HEK293T (cell line): ENCODE measurements at regions not wholly inside any gene's neighbourhood (a gene's known extent, or its start where the extent isn't known, plus 50 kb on each side); places are given as distances from the start of the nearest gene placed in this dataset.
A peak's percentile ranks its signal among the peaks of the same experiment; 100 is the strongest.
"Not testable (repeated sequence)": the region's sequence is repeated elsewhere in the genome, so short reads cannot be mapped to it uniquely, and the experiment has no call there.

ENCODE experiments used
- CTCF ChIA-PET: fragments of 350-600 bp; formaldehyde crosslinking; extraction: SDS; loops from one replicate; lab custom pipeline; 2021; ENCODE audit warnings: antibody characterized with exemption, inconsistent platforms; lab: Yijun Ruan, JAX
- POLR2A ChIA-PET: fragments of 350-600 bp; formaldehyde crosslinking; extraction: SDS; loops from one replicate; lab custom pipeline; 2020; ENCODE audit warnings: antibody characterized with exemption, inconsistent platforms; lab: Yijun Ruan, JAX
- DNase-seq: peaks from one replicate; pipeline ENCODE4 v3.0.0; 2012; ENCODE audit warnings: mixed read lengths; ENCODE audit errors: extremely low spot score
- ARNT ChIP-seq: fragments of 450-650 bp; IDR thresholded peaks from 2 replicates; pipeline ENCODE4 v1.6.1; 2017; ENCODE audit warnings: mild to moderate bottlenecking
- BHLHE40 ChIP-seq: fragments of 450-650 bp; IDR thresholded peaks from 2 replicates; pipeline ENCODE4 v1.6.1; 2016; ENCODE audit warnings: mild to moderate bottlenecking, moderate library complexity, borderline replicate concordance
- CTBP1 ChIP-seq: fragments of 450-650 bp; IDR thresholded peaks from 2 replicates; pipeline ENCODE4 v1.6.1; 2016; ENCODE audit warnings: borderline replicate concordance
- ELF4 ChIP-seq: fragments of 450-650 bp; IDR thresholded peaks from 2 replicates; pipeline ENCODE4 v1.6.1; 2017; ENCODE audit warnings: antibody characterized with exemption
- FOXA1 ChIP-seq: fragments of 450-650 bp; IDR thresholded peaks from 2 replicates; pipeline ENCODE4 v1.6.1; 2016; ENCODE audit warnings: mild to moderate bottlenecking
- FOXK2 ChIP-seq: fragments of 450-650 bp; IDR thresholded peaks from 2 replicates; pipeline ENCODE4 v1.6.1; 2016; ENCODE audit warnings: mild to moderate bottlenecking
- FOXM1 ChIP-seq: fragments of 450-650 bp; IDR thresholded peaks from 2 replicates; pipeline ENCODE4 v1.6.1; 2017; ENCODE audit warnings: mild to moderate bottlenecking, borderline replicate concordance
- HDGF ChIP-seq: fragments of 450-650 bp; IDR thresholded peaks from 2 replicates; pipeline ENCODE4 v1.6.1; 2017; ENCODE audit warnings: antibody characterized with exemption, borderline replicate concordance
- L3MBTL2 ChIP-seq: fragments of 450-650 bp; conservative IDR thresholded peaks from 2 replicates; pipeline ENCODE4 v1.6.1; 2016; ENCODE audit warnings: mild to moderate bottlenecking
- LEF1 ChIP-seq: fragments of 450-650 bp; IDR thresholded peaks from 2 replicates; pipeline ENCODE4 v1.6.1; 2017; ENCODE audit warnings: mild to moderate bottlenecking, borderline replicate concordance
- NFRKB ChIP-seq: fragments of 450-650 bp; IDR thresholded peaks from 2 replicates; pipeline ENCODE4 v1.6.1; 2016; ENCODE audit warnings: mild to moderate bottlenecking, moderate library complexity
- SP1 ChIP-seq: fragments of 450-650 bp; IDR thresholded peaks from 2 replicates; pipeline ENCODE4 v1.6.1; 2017
- SUZ12 ChIP-seq: fragments of 450-650 bp; IDR thresholded peaks from 2 replicates; pipeline ENCODE4 v1.6.1; 2016; ENCODE audit warnings: mild to moderate bottlenecking
- TARDBP ChIP-seq: fragments of 450-650 bp; IDR thresholded peaks from 2 replicates; pipeline ENCODE4 v1.6.1; 2016
- ZNF384 ChIP-seq: fragments of 450-650 bp; IDR thresholded peaks from 2 replicates; pipeline ENCODE4 v1.6.1; 2016
- TF ChIP-seq, protein P1 (sequence below): fragments of 450-650 bp; IDR thresholded peaks from 2 replicates; pipeline ENCODE4 v1.6.1; 2016

DNA sequence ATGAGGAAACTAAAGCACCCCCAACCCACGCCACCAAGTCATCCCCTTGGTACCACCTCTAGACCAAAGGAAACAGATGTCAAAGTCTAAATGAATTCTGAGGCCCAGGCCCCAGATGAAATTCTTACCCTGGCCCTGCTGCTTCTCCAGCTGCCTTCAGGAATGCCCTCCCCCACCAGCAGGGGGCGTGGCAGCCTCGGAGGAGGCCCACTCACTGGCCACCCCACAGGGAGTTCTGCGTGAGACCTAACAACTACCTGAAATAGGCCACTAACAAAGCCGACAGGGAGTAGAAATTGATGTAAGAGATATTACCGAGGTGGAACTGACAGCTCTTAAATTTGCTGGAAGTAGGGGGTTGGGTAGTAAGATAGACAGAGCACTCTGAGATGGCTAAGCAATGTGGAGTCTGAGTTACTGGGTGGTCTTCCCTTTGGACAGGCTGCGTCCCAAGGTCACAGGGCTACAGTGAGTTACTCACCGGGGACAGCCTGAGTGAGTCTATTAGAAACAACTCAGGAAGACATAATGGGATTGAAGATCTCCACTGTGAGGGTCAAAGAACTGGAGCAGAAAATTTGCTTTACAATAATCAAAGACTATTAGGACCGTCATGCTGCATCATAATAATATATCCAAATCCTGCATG lies 240.7 kb downstream of the SHOX2 start:
- no peak for TF ChIP-seq BHLHE40
- TF ChIP-seq, protein P1, sequence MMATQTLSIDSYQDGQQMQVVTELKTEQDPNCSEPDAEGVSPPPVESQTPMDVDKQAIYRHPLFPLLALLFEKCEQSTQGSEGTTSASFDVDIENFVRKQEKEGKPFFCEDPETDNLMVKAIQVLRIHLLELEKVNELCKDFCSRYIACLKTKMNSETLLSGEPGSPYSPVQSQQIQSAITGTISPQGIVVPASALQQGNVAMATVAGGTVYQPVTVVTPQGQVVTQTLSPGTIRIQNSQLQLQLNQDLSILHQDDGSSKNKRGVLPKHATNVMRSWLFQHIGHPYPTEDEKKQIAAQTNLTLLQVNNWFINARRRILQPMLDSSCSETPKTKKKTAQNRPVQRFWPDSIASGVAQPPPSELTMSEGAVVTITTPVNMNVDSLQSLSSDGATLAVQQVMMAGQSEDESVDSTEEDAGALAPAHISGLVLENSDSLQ, result no peak
- no peak for TF ChIP-seq FOXM1
- no peak for TF ChIP-seq NFRKB
- no peak for TF ChIP-seq ELF4
- TF ChIP-seq FOXK2, result no peak
- TF ChIP-seq TARDBP, result no peak
- no peak for TF ChIP-seq LEF1
- TF ChIP-seq CTBP1, result no peak
- ChIA-PET POLR2A (no interaction called here), CTCF (interaction anchor here (0.9 kb wide), 1 partner anchor 569 kb away, joined by 4 read pairs; no protein-coding TSS in a partner anchor)
- DNase-seq, result peak; percentile 78

DNA sequence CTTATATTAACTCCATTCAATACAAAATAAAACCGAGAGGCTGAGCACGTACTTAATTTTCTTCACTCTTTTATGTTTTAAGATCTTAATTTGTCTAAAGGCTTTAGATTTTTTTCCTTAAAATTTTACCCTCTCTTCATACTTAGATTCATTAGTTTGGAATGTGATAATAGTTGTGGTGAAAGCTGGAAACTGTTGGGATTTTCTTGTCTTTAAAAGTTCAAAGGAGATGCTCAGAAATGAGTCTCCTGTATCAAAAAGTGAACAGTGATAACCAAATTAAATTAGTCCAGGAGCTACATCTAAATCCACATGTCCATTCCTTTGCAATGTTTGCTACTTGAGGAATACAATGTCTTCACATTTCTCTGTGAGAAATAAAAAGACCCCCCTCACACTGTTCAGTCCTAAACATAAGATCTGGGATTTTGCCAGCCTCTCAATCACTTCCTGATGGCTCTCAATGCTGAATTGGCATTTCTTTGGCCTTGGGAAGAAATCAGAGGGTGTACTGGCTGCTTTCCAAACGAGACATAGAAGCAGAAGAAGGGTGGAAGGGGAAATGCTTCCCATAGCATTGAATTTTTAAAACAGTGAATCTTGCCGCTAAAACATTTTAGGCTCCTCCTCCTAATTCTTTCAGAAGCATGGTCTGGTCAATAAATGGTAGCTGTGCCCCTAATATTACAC lies 245.0 kb downstream of the SHOX2 start:
- no peak for TF ChIP-seq ZNF384
- TF ChIP-seq TARDBP, result no peak
- TF ChIP-seq CTBP1, result no peak
- TF ChIP-seq HDGF, result no peak
- TF ChIP-seq BHLHE40, result no peak
- TF ChIP-seq SUZ12, result no peak
- TF ChIP-seq FOXM1, result no peak
- TF ChIP-seq, protein P1, result no peak
- no peak for TF ChIP-seq ARNT
- no peak for TF ChIP-seq FOXK2
- TF ChIP-seq SP1, result no peak
- no peak for TF ChIP-seq NFRKB
- no peak for TF ChIP-seq FOXA1
- ChIA-PET CTCF (interaction anchor here (0.5 kb wide), 1 partner anchor 243 kb away, joined by 3 read pairs; no protein-coding TSS in a partner anchor), POLR2A (no interaction called here)
- DNase-seq, result no peak

DNA sequence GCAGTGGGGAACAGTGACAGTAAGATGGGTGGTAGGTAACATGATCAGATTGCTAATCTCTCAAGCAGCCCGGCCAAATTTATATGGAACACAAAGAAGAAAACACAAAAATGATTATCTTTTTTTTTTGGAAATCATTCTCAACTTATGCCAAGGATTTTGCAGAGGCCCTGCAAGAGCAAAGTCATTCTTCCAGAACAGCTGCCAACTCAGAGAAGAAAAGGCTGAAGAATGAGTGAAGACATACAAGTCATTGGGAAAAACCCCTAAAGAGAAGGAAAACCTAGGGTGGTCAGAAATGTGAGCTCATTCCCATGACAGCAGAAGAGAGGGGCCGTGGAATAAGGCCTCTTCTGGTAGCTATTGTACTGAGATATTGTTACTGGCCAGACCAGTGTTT lies 246.7 kb downstream of the SHOX2 start:
- DNase-seq, result no peak
- ChIA-PET POLR2A (no interaction called here), CTCF (no interaction called here)
- TF ChIP-seq LEF1 (no peak), L3MBTL2 (no peak), CTBP1 (no peak), NFRKB (no peak)

DNA sequence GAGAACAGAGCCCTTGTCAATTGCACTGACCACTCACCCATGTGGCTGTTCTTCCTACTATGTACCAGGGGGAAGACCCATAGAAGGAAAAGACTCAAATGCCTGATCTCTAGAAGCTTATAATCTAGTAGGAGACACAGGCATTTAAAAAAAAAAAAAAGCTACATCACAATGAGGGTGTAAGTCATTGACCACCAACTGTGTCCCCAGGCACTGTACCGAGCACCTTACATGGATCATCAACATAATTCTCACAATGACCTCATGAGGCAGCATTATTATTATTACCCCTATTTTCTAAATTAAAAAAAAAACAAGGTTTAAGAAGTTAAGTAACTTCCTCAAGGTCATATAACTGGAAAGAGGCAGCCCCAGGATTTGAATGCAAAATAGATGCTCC lies 247.4 kb downstream of the SHOX2 start:
- CTCF ChIA-PET, result no interaction called here
- POLR2A ChIA-PET, result no interaction called here
- TF ChIP-seq SUZ12 (no peak), ZNF384 (no peak), FOXK2 (no peak), TARDBP (no peak), L3MBTL2 (no peak), FOXA1 (no peak), NFRKB (no peak), CTBP1 (no peak), ARNT (no peak), HDGF (no peak), ELF4 (no peak), BHLHE40 (no peak), SP1 (no peak), FOXM1 (no peak), LEF1 (no peak)
- TF ChIP-seq, protein P1, result no peak
- no peak for DNase-seq

DNA sequence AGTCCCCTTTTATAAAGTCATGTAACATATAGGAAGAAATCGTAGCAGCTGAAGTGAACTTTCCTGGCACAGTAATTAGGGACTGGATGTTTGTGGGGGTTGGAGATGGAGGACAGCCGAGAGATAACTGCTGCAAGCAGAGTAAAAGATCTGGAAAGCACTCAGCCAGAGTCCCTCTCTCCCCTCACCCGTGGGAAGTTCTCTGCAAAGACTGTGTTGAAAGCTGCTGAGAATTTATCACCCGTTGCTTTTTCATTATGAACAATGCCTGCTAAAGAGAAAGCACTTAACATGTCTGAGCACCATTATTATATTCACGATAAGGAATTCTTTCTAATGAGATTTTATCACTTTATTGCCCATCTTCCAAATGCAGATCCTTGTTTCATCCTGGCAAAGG lies 248.8 kb downstream of the SHOX2 start:
- CTCF ChIA-PET, result no interaction called here
- POLR2A ChIA-PET, result no interaction called here
- TF ChIP-seq BHLHE40, result no peak
- DNase-seq, result no peak

DNA sequence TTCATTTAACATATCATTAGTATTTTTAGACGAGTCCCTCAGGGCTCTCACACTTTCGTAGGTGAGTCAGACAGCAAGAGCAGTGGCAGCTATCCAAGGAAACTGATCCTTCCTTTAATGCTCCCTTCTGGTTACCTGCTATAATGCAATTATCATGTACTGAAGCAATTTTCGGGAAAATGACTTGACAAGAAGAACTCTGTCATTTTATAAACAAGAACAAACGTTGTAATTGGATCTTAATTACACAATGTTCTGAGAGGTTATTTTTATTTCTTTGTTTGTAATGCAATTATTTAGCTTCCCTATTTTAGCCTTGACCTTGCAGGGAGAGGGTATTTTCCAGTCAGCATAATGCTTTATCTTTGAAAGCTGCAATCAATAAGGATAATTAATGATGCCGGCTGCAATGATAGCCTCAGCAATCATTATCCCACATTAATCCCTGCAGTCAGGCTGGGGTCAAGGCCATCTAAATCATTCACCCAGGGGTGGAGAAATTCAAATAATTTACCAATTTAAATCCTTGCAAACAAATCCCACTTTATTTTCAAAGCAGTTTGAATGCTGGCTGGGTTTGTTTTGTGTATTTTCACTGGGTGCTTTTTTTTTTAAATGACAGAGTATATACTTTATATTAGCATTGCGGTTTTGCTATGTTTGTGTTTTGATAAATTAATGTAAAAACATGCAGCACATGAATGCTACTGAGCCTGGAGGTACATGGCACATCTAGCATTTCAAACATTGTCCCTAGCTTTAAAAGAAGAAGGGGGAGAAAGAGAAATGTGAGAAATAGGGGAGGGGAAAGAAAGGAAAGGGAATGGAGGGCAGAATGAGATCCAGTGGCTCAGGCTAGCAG lies 249.9 kb downstream of the SHOX2 start:
- ChIA-PET POLR2A (no interaction called here), CTCF (no interaction called here)
- no peak for DNase-seq
- TF ChIP-seq, protein P1, result no peak
- no peak for TF ChIP-seq FOXM1
- no peak for TF ChIP-seq ELF4
- no peak for TF ChIP-seq ARNT
- TF ChIP-seq BHLHE40, result no peak
- TF ChIP-seq SP1, result no peak
- TF ChIP-seq FOXK2, result no peak
- no peak for TF ChIP-seq FOXA1
- no peak for TF ChIP-seq HDGF
- TF ChIP-seq TARDBP, result no peak
- no peak for TF ChIP-seq NFRKB
- no peak for TF ChIP-seq CTBP1
- no peak for TF ChIP-seq L3MBTL2

DNA sequence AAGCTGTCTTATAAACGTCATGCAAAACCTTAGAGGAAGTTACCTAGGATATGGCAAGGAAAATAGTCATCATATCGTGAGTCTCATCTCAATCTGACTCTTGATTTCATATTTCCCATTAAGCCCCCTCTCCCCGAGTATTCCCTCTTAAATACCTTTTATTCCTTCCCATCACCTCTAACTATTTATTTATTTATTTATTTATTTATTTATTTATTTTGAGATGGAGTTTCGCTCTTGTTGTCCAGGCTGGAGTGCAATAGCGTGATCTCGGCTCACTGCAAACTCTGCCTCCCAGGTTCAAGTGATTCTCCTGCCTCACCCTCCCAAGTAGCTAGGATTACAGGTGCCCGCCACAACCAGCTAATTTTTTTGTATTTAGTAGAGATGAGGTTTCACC lies 260.4 kb downstream of the SHOX2 start:
- DNase-seq, POLR2A ChIA-PET, CTCF ChIA-PET: not testable (repeated sequence)
